ENCODE measurements at regions not wholly inside any gene's neighbourhood (a gene's known extent, or its start where the extent isn't known, plus 50 kb on each side); places are given as distances from the start of the nearest gene placed in this dataset.

- no peak for DNase-seq (ENCODE audit: low spot score)
Measured at GRCh38 chrX:38991656-38992440, 190.6 kb downstream of the MID1IP1 start.

GRCh38 chrX:38992441-38993096 lies 191.3 kb downstream of the MID1IP1 start:
- DNase-seq (ENCODE audit: low spot score): no peak

DNA sequence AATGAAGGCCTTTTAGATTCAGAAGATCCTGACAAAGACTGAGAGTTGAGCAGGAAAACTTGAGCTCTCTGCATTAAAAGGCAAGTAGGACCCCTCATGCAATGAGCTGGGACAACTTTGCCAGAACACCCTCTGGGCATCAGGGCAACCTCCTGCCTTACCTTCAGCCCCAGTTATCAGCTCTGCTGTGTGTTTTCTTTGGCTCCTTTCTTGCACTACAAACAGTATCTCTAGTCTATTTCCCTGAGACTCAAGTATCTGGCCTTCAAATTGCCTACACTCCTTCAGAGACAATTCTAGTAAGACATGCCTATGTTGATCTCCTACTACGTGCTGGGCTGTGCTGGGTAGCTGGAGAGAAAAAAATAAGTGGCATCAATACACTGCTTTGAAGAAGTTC lies 192.2 kb downstream of the MID1IP1 start:
- DNase-seq (ENCODE audit: low spot score): no peak

DNA sequence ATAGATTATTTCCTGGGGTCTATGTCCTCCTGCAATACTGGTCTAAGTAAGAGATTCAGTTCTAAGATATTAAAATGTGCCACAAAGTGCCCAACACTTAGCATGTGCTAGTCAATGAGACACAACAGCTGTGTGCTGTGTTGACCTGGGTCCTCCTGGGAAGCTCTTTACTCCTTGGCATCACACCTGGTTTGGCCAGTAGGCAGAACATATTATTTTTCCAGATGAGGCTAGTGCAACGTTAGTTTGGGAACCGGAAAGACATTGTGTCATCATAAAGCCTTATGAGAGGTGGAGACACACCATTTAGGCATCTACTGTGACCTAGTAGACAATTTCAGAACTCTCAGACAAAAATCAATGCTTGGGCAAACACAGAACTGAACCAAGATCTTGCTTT lies 197.8 kb downstream of the MID1IP1 start:
- no peak for DNase-seq (ENCODE audit: low spot score)

DNA sequence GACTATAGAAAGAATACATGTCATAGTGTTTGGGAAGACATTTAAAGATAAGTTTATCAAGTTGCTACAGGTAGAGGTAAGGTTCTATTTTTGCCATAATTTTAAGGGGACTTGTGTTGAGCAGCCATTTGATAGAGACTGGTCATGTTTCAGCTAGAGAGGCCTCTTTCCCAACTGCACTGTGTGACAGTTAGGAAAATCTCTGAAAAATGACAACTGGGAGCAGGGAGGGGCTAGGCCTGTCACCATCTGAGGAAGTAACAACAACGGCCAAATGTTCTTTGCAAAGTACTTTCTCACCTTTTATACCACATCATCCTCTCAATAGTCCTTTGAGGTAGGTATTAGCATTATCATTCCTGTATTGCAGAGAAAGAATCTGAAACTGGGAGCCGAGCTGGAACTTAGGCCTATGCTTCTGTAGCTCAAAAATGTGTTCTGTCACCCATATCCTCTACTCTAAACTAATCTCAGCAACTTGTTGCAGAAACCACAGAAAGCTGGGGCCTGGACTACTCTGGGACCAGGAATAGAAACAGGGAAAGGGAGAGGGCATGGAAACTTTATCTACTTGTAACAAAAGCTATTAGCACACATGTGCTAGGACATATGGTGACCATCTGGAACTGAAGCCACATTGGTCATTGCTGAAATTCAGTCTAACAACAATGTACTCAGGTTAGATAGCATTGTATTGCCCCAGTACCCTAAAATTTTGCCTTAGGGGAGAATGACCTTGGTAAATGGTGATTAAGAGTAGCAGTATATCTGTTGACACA lies 198.9 kb downstream of the MID1IP1 start:
- no peak for DNase-seq (ENCODE audit: low spot score)

GRCh38 chrX:39000802-39001201 lies 199.5 kb downstream of the MID1IP1 start:
- DNase-seq (ENCODE audit: low spot score): no peak

- no peak for DNase-seq (ENCODE audit: low spot score)
Measured at GRCh38 chrX:39002466-39002865, 201.2 kb downstream of the MID1IP1 start.

DNA sequence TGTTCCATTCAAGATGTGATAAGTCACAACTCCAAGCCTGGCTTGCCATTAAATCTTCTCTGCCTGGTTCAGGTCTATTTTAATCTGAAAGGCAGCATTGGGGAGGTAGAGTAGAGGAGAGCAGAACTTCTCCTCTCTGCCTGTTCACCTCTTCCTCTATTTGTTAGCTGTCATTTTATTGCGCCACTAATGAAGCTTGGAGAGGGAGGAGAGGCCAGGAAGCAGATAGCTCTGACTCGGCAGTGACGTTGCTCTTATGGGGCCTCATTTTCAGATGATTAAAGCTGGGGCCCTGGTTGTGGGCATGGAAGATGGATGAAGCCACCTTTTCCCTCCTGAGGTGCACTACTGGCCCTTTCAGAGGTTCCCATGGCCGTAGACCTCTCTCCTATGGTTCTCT lies 207.3 kb downstream of the MID1IP1 start:
- no peak for DNase-seq (ENCODE audit: low spot score)

DNA sequence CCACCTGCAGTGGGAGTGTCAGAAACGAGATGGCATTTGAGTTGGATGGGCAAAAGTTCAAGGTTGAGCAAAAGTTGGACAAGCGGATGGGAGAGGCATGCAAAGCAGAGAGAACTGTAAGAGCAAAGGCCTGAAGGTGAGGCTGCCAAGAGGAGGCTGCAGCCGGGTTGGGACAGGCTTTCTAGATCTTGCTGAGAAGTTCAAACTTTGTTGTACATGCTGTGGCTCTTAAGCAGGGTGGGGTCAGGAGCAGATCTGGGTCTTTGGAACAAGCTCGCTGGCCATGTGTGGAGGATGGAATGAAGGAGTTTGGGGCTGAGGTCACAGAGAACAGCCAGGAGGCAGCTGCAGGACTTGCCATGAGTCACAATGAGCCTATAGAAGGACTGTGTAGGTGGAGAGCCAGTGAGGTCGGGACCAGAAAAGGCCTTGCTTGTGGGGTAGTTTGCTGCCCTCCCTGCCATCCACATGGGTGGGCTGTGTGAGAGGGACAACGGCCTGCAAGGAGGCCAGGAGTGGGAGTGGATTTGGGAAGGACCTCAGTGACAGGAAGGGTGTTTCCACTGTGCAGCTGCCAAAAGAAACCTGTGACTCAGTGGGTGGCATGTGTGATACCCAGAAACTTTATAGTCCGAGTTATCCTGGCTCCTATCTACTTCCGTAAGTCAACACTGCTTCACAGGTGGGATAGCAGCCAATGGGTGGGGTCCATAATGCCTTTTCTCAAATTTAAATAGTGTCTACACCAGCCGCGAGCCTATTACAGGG lies 210.4 kb downstream of the MID1IP1 start:
- no peak for DNase-seq (ENCODE audit: low spot score)

DNA sequence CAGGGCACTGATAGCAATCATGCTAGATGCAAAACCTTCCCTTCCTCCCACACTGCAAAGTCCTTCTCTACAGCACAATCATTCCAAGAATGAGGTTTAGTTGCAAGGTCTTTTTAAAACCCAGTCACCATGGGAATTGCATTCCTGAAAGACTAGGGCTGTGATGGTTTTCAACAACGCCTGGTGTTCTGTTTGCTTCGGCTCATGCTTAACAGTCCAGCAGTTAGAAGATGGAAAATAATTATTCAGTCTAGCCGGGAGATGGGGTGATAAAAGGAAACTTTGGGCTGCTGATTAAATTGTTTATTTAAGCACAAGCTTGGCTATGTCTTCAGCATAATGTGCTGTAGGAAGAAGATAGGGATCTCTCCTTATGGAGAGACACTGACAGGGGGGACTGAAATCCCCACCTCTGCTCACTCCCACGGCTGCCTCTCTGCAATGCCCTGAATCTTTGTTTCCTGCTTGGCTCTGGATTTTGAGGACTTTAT lies 211.4 kb downstream of the MID1IP1 start:
- DNase-seq (ENCODE audit: low spot score): no peak

DNA sequence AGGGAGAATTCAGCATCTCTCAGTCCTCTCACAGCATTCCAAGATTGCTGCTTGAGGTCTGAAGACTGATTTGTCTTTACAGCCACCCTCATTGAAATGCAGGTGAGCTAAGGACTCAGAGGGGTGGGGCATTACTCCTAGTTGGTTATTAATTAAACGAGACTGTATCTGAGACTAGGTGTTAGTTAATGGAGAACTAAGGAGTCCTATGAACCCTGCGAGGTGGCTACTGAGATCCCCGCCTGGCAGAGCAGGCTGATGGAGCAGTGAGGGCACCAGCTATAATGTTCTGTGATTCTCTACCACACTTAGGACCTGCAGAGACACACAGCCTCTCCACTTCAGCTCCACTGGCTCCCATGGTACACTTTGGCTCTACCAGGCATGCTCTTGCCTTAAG lies 215.3 kb downstream of the MID1IP1 start:
- no peak for DNase-seq (ENCODE audit: low spot score)

DNA sequence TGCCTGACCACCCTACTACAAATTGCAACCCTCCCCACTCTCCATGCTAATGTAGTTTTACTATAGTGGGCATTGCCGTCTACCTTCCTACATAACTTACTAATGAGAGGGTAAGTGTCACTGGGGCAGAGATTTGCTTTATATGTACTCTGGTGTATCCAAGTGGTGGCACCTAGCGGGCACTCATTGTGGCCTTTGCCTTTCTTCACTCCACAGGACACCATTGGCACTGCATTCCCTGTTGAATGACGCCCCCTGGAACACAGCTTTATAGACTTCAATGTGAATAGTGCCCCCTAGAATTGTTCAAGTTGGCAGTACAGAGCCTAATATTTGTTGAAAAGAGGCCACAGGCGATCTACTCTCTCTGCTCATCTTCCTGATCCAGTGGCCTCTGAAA lies 215.8 kb downstream of the MID1IP1 start:
- DNase-seq (ENCODE audit: low spot score): no peak

DNA sequence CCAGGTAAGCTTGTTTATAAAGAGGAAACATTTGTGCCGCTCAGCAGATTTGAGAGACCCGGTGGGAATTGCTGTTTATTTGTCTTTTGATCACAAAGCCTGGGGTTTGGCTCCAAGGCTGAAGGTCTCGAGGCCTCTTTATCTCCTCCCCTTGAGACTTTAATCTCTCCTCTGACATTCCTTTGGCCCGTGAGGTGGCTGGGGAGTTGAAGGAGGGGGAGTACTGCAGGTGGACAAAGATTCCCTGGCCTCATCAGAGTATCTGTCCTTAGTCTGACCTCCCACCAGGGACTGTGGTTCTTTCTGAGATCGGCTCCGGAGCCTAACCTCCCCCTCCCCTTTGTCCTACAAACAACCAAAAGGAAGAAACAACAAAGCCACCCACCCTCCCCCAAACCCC lies 216.5 kb downstream of the MID1IP1 start:
- DNase-seq (ENCODE audit: low spot score): no peak

DNA sequence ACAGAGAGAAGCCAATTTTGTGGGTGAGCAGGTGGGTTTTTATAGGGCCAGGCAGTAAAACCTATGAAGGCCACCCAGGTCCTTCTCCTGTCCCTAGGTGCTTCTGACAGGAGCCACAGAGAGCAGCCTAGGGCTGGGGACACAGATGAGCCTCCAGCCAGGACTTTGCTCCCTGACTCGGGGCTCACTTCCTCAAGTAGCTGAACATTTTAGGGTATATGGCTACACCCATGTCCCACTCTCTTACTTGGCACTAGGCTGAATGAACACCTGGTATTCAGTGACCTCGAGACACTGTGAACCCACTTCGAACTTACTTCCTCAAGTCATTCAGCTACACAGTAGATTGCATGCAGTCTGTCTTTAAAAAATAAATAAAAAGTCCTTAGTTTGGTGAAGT lies 217.3 kb downstream of the MID1IP1 start:
- no peak for DNase-seq (ENCODE audit: low spot score)

DNA sequence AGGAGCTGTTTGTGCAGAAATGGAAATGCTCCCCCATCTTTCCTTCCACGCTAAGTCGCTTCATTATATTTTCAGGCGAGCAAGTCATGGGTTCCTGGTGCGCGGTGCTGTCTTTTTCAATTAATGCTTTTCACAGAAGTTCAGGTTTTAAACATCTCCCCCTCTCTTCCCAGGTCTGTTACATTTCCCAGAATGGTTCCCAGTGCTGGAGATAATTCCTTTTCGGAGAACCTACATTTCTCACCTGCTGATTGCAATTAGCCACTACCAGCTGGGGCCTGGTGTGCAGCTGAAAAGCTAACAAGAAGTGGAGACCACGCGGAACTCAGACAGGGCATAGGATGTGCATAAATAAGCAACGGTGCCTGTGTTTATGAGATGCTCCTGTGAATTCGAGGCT lies 217.8 kb downstream of the MID1IP1 start:
- no peak for DNase-seq (ENCODE audit: low spot score)

DNA sequence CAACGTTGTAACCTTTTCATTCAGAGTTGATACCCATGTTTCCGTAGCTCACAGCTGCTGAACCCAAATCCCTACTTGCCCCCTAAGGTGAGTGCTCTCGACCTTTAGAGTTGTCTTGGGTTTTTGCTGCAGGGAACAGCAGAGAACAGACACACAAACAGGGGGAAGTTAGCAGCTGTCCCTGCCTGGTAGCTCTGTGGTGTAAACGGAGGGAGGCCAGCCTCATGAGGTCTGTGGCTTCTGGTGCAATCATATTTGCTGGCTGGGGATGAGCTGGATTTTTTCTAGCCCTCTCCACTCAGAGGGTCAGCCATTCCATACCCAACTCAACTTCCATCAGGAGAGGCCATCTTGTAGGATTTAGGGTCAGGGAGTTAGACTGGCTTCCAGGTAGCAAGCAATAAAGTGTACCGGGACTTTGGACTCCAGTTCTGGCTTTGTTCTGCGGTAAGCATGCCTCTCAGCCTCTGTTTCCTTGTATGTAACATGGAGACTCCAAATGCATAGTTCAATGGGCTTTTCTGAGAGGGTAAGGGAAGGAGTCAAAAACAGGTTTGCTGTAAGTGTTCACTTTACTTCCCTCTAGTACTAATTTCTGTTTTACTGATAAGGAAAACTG lies 218.9 kb downstream of the MID1IP1 start:
- DNase-seq (ENCODE audit: low spot score): no peak

GRCh38 chrX:39022106-39022505 lies 220.8 kb downstream of the MID1IP1 start:
- DNase-seq (ENCODE audit: low spot score): no peak

- DNase-seq (ENCODE audit: low spot score): no peak
Measured at GRCh38 chrX:39029221-39029620, 228.0 kb downstream of the MID1IP1 start.

- no peak for DNase-seq (ENCODE audit: low spot score)
Measured at GRCh38 chrX:39030636-39031035, 229.4 kb downstream of the MID1IP1 start.

DNA sequence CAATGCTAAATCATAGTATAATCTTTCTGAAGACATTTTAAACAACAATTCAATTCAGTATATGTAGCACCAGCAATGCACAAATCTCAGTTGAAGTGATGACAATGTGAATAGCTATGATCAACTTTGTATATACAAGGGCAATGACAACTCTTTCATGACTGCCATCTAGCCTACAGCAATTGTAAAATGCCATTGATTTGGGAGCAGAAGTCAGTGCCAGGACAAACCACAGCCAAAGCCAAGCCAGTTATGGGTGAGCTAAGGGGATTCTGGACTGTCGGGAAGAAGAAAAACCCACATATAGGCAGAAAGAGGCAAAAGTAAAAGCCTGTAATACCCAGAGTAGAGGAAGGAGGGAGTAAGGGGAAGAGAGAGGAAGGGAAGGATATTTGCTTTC lies 238.6 kb downstream of the MID1IP1 start:
- DNase-seq (ENCODE audit: low spot score): no peak

DNA sequence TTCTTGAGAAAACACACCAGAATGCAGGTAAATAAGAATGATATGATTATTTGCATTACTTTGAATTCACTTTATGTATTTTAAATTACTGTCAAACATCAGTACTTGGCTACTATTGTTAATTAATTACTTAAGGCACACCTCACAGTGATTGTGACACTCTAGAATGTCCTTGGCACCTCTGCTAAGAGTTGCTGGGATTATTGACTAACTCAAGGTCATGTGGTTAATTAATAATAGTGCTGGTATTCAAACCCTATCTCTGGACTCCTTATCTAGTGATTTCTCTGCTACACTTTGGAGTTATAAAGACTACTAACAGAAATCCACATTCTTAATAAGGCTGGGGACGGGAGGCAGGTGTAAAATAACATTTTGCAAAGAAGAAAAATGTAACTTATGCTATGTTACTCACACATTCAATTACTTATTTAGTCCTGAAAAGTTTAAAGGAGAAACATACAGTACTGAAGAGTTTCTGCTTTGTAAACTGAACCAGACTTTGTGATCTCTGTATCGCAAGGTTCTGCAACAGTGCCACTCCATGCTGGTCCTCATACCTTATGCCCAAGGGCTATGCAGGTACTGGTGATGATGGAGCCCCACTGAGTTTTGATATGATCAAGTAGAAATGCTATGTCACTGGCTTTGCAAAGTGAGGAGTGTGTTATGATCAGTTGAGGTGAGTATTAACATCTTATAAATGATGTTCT lies 242.7 kb downstream of the MID1IP1 start:
- no peak for DNase-seq (ENCODE audit: low spot score)
